IMR-90 (cell line): ENCODE measurements at regions not wholly inside any gene's neighbourhood (a gene's known extent, or its start where the extent isn't known, plus 50 kb on each side); places are given as distances from the start of the nearest gene placed in this dataset.

Experiments
- FOS ChIP-seq: fragments of 150-350 bp; IDR thresholded peaks from 2 replicates; pipeline ENCODE4 v1.6.1; 2016; ENCODE audit warnings: low read depth, low read length
- NFE2L2 ChIP-seq: fragments of 150-350 bp; IDR thresholded peaks from 2 replicates; pipeline ENCODE4 v1.6.1; 2016; ENCODE audit warnings: low read depth, mild to moderate bottlenecking, low read length
- TF ChIP-seq, protein P1 (sequence below): fragments of 150-350 bp; IDR thresholded peaks from 2 replicates; pipeline ENCODE4 v1.6.1; 2017; ENCODE audit warnings: mild to moderate bottlenecking, antibody characterized with exemption, low read length, low read depth

DNA sequence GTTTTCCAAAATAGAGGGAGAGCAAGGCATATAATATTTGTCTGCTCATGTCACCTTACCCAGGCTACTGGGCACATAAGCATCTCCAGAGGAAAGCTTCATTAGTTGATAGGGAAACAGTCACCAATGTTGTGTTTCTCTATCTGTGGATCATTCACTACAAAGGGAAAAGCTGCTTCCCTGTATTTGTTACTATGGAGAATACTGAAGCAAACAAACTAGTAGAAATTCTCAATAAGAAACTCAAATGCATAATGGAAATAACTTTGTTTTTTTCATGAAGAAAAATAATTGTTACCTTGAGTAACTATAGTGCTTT is 138.2 kb downstream of the PCSK1 start (continued):
- no peak for TF ChIP-seq NFE2L2
- TF ChIP-seq FOS: no peak
- TF ChIP-seq, protein P1, sequence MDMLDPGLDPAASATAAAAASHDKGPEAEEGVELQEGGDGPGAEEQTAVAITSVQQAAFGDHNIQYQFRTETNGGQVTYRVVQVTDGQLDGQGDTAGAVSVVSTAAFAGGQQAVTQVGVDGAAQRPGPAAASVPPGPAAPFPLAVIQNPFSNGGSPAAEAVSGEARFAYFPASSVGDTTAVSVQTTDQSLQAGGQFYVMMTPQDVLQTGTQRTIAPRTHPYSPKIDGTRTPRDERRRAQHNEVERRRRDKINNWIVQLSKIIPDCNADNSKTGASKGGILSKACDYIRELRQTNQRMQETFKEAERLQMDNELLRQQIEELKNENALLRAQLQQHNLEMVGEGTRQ: no peak
